GM21529 (cell line): ENCODE measurements at regions not wholly inside any gene's neighbourhood (a gene's known extent, or its start where the extent isn't known, plus 50 kb on each side); places are given as distances from the start of the nearest gene placed in this dataset.
"Not testable (repeated sequence)": the region's sequence is repeated elsewhere in the genome, so short reads cannot be mapped to it uniquely, and the experiment has no call there.

Experiments used
- ATAC-seq: cut with Tn5 transposase; IDR thresholded peaks from one replicate; pipeline ENCODE4 v1.9.1; 2021; ENCODE audit not compliant: unreplicated experiment

- ATAC-seq = no peak
These were observed 111.6 kb upstream of the KLF14 start for GRCh38 chr7:130845581-130846085.

GRCh38 chr7:130849604-130850003, 115.6 kb upstream of the KLF14 start:
- no peak for ATAC-seq

GRCh38 chr7:130850956-130851355, 116.9 kb upstream of the KLF14 start:
- ATAC-seq = no peak

- no peak for ATAC-seq
These were observed 118.9 kb upstream of the KLF14 start for GRCh38 chr7:130852867-130853266.

- ATAC-seq = no peak
These were observed 119.7 kb upstream of the KLF14 start for GRCh38 chr7:130853503-130854279.

- ATAC-seq = no peak
These were observed 120.5 kb upstream of the KLF14 start for GRCh38 chr7:130854481-130854880.

GRCh38 chr7:130856866-130857265, 122.9 kb upstream of the KLF14 start:
- ATAC-seq = no peak

GRCh38 chr7:130860832-130861231, 126.8 kb upstream of the KLF14 start:
- not testable (repeated sequence) for ATAC-seq

GRCh38 chr7:130865408-130866236, 131.6 kb upstream of the KLF14 start:
- no peak for ATAC-seq

- no peak for ATAC-seq
These were observed 133.0 kb upstream of the KLF14 start for GRCh38 chr7:130867039-130867438.

- no peak for ATAC-seq
These were observed 133.7 kb upstream of the KLF14 start for GRCh38 chr7:130867581-130868136.

GRCh38 chr7:130868139-130868538, 134.1 kb upstream of the KLF14 start:
- ATAC-seq = no peak

- ATAC-seq = no peak
These were observed 135.9 kb upstream of the KLF14 start for GRCh38 chr7:130869918-130870317.

- ATAC-seq = no peak
These were observed 138.3 kb upstream of the KLF14 start for GRCh38 chr7:130872341-130872740.

- no peak for ATAC-seq
These were observed 138.9 kb upstream of the KLF14 start for GRCh38 chr7:130872756-130873448.

- ATAC-seq = no peak
These were observed 140.3 kb upstream of the KLF14 start for GRCh38 chr7:130874071-130874915.

GRCh38 chr7:130875265-130875741, 141.3 kb upstream of the KLF14 start:
- no peak for ATAC-seq

- no peak for ATAC-seq
These were observed 141.9 kb upstream of the KLF14 start for GRCh38 chr7:130875901-130876300.

- ATAC-seq = no peak
These were observed 143.4 kb upstream of the KLF14 start for GRCh38 chr7:130877236-130877990.
